ENCODE measurements at regions not wholly inside any gene's neighbourhood (a gene's known extent, or its start where the extent isn't known, plus 50 kb on each side); places are given as distances from the start of the nearest gene placed in this dataset.

DNA sequence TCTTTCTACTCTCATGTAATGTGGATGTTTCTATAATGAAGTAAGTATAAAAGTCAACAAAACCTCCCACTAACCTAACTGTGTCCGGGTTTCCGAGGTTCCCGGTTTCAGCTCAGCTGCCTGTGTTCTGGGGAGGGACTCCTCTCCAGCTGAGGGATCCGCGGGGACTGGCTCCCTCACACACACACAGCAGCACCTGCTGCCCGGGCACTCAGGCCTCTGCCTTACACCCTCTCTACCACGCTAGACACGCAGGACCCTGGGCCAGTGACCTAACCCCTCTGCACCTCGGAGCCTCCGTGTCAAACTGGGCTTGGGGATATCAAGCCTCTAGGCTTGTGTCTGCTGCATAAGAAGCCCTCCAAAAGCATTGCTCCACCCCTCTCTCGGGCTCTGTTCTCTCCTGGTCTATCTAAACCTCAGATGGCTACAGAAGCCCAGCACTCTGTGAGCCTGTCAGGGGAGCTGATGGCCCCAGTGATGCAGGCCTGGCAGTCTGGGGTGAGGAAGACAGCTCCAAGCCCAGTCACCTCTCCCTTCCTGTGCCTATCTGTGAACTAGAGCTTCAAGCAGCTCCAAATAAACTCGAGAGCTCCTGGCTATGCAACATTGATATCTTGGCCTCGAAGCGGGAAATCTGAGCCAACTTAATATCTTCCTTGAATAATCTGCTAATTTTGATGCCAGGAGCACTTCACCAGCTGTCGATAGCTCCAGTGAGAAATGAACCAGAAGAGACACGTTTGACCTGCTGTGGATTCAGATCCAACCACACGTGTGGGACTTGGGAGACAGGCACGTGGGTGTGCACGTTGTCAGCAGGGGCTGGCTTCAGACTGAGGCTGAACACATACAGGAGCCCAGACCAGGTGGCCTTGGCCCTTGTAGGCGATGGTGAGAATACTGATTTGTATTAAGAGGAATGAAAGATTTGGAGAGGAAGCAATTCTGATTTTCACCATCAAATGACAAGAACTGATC, 232.7 kb upstream of the B3GAT1 start:
- DNase-seq (ENCODE audit: low spot score): no peak

DNA sequence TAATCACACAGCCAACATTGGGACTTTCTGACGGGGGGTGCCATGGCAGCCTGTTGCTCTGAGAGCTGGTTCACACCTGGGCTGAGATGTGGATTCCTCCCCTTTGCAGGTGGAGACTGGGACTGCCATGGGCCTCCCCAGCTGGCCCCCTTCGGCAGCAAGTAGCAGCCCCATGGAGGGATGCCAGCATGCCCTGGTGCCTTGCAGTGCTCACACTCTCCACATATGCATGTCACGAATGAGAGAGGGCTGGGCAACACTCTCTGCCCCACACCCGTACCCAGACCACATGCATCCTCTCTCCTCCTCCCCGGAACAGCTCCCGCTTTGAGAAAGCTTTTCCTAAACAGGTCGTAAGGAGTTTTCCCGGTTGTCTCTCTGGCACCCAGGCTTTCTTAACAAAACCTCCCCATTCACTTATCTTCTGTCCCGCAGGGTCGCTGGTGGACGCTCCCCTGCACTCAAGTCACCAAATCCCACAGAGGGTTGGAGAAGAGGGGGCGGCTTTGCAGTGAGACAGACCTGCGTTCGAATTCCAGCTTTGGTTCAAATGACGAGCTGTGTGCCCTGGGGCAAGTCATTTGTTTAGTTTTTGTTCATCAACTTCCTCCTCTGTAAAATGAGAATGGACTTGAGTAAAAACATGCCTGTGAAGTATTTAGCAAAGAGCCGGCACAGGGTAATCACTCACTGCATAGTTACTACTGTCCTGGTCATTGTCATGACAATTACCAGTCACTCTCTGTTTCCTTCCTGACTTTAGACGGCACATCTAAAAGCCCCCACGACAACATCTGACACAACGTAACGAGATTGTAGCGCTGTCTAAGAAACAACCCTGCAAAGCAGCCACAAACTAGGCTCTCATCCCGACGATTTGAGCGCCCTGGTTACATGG, 231.3 kb upstream of the B3GAT1 start:
- no peak for DNase-seq (ENCODE audit: low spot score)

DNA sequence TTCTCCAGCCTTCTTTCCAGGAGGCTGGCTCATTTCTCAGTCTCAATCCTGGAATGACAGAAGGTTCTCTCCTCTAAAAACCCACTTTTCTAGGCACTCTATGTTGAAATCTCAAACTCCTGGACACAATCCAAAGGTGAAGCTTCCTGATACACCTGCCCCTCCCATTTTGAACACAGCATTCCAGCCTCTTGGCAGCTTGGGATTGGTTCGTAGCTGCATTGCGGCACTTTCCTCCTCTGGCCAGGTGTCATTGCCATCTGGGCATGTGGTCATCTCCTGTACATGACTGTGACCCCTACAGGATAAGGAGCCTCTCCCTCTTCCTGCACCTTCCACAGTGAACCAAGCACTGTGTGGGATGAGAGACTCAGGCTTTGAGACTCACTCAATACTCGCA, 230.2 kb upstream of the B3GAT1 start:
- DNase-seq (ENCODE audit: low spot score): no peak

DNA sequence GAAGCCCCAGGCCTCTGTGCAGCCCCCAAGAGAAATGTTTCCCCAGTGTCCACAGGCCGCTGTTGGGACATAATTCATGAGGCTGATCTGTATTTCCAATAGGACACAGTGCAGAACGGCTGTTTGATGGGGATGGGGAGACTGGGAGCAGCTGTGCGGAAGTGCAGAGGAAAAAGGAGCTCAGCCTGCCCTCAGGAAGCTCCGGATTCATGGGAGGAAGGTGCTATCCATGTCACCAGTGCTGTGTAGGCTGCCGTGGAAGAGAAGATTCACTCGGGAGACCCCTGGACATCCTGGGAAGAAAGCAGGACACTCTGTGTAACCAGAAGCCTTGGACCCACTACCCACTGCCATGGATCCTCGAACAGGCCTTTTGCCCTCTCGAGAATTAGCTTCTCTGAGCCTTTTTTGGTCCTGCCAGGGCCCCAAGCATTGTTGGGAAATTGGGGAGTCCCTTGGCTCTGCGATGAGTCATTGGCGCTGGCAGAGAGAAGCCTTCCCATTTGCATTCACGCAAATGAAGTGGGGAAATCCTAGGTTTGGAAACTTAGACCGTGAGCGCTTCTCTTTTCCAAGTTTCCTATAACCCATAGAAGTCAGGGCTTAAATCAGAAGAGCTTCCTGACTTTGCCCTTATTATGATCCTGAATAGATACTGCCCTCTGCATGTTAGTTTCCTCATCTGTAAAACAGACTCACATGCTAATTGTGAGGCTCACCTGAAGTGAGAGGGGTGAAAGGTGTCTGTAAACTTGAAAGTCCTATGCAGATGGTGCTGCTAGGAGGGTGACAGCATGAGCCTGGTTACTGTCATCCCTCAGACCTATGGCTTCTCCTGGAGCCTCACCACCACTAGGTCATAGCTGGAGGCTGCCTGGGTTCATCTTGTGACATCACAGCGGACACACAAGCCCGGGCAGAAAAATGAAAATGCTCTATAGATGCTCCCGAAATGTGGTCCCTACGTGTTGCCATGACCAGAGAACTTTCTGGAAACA, 229.2 kb upstream of the B3GAT1 start:
- no peak for DNase-seq (ENCODE audit: low spot score)

DNA sequence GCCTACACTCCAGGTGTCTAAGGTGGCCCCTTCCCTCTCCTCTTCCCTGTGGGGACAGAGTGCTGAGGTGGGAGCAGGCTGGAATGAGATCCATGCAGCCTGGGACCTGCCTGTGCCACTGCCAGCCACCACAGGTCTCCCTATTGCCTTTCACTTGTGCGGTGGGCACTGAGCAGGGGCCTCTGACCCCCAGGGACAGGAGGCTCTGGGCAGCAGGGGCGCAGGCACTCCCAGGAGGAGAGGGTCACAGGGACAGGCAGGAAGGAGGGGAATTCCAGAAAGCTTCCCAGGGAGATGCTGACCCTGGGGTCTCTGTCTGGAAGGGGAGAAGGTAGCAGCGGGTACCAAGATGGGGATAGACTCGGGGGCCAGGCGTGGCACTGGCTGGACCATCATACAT, 228.5 kb upstream of the B3GAT1 start:
- no peak for DNase-seq (ENCODE audit: low spot score)

DNA sequence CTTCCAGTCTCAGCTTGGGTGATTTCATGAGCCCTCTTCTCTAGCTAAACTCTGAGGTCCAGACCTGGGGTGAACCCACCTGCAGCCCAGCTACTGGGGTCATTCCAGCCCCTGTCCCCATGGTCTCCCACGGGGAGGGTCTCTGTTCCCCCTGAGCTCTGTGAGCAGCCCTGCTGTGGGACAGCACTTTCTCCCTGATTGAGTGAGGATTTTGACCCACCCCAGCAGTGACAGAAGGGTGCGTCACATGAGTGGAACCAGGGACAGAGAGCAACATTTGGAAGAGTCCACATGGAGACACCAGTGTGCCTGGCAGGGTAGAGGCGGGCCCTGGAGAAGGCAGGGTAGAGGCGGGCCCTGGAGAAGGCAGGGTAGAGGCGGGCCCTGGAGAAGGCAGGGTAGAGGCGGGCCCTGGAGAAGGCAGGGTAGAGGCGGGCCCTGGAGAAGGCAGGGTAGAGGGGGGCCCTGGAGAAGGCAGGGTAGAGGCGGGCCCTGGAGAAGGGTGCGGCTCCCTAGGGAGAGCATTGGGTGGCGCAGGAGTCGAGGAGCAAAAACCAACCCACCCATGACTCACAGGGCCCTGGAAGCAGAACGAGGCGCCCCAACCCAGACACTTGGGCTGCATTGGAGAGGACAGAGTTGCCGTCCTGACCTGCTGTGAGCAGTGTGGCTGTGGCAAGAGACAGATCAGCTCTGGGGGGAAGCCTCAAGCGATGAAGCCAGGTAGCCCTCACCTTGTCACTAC, 227.7 kb upstream of the B3GAT1 start:
- DNase-seq (ENCODE audit: low spot score): no peak

DNA sequence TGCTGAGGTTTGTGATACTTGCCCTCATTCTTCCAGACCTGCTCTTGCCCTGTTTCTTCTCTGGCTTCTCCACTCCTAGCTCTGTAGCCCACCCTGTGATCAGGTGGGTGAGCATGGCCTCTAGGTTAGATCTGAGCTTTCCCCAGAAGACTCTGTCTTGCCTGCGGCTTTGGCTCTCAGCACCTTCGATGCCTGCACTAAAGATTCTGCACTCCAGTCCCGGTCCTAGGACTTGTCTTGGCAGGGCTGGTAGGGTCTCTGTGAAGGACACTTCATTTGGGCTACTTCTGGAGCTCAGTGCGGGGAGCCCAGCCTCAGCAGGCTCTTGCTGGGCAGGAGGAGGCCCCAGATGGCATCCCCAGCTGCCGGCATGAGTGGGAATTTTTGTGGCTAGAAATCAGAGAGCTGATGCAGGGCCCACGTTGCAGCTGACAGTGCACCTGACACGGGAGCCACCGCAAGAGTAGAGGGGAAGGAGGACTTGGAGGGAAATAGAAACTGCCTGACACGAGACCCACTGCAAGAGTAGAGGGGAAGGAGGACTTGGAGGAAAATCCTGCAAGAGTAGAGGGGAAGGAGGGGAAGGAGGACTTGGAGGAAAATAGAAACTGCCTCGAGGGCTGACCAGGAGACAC, 226.9 kb upstream of the B3GAT1 start:
- DNase-seq (ENCODE audit: low spot score): peak; percentile 15

DNA sequence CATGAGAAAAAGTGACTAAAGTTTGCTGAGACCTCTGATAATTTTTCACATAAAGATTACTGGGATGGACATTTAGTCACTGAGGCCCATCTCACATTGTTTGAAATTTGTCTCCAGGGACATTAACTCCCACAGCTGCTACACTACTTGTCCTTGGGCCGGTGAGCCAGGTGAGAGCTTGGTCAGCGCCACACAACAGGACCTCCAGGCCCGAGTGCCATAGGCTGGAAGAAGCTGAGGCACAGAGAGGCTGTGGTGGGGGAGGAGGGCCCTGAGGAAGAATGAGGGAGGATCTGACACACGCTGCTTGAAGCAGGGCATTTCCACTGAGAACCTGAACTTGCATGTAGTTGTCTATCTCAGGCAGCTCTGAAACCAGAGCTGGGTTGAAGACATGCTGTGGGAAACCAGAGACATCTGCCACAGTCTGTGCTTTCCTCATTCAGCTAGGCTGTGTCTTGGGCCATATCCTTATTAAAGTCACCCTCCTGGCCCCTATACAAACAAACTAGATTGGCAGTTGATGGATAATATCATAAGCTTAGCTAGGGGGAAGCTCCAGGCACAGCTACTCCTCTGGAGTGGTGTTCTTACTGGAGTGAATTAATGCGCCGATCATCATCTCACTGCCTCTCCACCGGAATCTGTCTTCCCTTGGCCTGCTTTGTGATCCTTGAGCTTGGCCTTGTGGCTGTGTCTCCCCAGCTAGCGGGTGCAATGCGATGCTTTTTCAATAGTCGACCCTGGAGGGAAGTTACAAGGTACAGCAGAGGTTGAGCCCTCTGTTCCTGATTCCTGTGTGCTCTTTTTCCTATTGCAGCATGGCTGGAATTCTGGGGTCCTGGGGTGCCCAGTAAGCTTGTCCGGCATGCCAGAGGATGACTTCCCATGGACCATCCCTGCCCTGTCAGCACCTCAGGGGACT, 225.3 kb upstream of the B3GAT1 start:
- DNase-seq (ENCODE audit: low spot score): no peak

DNA sequence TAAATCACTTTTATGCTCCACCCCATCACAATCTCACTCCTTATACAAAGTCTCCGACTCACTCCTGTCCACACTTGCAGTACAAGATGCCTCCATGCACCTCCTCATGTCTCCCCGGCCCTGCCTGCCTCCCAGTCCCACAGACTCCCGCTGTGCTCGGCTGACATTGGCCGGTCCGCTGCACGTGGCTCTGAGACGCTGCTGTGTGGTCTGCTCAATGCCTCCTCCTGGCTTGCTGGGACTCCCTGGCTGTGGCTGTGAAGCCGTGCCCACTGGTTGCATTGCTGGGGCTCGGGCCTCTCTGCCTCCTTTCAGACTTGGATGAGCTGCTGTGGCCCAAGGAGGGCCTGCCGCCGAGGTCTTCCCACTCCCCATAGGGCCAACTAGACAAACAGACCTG, 224.0 kb upstream of the B3GAT1 start:
- no peak for DNase-seq (ENCODE audit: low spot score)

DNA sequence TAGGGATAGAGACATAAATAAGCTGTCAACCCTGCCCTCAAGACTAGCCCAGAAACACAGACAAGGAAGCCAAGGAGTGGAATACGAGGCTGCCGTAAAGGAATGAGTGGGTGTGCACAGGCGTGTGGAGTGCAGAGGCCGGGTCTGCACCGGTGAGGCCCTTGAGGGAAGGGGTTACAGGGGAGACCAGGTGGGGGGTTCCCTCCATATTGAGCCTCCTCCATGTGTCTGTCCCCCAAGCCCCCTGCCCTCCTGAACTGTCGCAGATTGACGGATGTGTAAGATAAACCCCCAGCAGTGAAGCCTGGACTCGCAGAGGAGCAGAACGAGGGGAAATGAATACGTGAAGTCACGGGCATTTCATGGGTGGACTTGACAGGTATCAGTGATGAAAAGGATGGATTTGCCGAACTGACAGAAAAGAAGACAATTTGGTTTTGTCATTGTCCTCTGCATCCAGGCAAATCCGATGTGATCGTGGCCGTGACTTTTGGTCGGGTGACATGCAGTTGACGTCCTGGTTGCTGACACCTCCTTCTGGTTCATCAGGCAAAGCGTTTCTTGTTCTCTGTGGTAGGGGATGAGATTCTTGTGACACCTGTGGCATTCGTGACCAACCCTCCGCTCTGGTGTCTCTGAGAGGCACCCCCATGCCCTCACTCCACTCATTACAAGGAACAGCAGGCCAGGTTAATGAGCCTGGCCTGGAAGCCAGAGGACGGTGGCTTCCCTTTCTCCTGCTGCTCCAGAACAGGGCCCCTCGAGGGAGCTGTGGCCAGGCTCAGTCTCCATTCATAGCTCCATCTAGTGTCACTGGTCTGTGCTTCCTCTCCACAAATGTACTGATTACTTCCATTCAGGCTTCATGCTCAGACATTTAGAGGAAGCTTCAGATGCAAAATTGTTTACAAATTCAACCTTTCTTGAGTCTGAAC, 223.1 kb upstream of the B3GAT1 start:
- DNase-seq (ENCODE audit: low spot score): peak; percentile 71

DNA sequence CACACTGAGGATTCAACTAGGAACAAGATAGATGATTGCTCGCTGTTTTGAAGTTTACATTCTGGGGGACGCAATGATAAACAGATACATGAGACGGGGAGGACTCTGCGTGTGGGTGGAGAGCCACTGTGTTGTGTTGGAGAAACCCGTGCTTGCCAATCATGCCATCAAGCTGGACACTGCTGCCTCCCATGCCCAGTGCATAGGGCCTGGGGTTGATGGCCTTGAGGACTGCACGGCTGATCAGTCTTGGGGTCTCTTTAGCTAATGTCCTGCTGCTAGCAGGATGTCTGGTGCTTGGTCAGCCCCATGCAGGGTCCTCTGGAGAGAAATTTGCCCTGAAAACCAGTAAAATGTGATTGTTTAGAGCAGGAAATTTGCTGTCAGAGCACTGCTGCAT, 221.2 kb upstream of the B3GAT1 start:
- no peak for DNase-seq (ENCODE audit: low spot score)

DNA sequence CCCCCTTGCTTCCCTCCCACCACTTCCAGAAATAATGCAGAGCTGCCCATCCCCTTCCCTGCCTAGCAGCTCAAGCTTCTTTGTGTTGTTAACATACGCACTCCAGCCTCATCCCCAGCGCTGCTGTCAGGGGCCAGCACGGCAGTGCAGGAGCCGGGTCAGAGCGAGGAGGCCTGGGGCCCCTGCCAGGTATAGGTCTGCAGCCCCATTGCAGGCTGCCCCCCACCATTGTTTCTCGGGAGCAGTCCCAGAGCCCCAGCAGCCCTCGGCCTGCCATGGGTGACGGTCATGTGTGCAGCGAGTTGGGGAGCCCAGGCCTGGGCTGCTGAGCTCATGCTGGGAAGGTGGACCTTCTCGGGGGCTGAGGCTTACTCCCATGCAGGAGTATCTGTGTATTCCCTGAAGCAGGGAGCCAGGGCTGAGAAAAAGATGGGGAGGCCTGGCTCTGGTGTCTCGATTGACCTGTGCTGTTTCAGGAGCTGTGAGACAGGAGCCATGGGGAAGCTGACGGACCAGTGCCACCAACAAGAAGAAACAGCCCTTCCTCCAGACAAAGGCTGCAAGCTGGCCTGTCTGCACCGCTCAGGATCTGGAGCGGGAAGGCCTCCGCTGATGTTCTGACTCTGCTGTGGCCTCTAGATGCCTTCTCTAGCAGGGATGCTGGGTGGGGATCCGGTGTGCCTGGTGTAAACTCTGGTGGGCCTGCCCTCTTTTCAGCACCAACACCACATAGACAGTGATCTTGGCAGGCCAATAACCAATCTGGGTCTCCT, 220.5 kb upstream of the B3GAT1 start:
- no peak for DNase-seq (ENCODE audit: low spot score)

DNA sequence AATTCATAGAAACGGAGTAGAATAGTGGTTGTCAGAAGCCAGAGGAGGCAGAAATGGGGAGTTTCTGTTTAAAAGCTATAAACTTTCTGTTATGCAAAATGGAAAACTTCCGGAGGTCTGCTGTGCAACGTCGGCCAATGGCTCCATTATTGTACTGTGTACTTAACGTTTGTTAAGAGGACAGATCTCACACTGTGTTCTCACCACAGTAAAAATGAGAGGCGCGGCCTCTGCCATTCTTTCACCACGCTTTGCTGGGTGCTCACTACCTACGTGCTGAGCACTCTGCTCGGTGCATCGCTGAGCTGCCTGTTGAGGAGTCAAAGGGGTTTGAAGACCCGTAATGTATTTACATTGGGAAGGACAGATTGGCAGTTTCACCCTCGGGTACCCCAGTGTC, 218.8 kb upstream of the B3GAT1 start:
- no peak for DNase-seq (ENCODE audit: low spot score)

DNA sequence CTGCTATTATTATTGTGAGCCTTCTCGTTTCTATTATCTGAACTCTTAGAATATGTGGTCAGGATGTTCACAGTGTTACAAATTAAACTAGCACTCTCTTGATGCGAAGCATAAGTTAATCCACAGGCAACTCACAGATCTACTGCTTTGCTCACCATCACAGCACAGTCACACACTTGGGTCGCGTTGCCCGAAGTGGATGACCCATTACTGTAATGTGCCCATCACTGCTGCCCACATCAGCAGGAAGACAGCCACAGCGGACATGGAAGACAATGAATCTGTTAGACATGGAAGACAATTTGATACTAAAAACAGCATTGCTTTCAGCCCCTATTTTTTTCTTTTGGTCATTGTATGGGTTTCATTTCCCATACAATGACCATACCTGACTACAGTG, 216.4 kb upstream of the B3GAT1 start:
- DNase-seq (ENCODE audit: low spot score): no peak

DNA sequence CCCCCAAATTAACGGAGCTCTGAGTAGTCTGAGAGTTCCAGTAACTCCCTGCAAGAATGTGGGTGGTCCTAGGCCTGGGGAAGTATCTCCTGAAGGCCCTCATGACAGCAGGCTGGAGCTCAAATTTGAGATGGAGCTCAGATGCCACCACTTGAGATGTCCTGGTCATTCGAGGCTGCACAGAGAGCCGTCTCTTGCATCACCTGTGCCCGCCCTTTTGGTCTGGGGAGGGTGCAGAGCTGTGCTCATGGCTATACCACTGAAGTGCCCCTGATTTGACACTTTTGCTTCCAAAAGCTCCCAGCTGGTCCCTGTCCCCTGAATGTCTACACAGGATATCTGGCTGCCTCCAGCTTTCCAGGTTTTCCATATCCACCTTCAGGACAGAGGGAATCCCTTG, 214.0 kb upstream of the B3GAT1 start:
- DNase-seq (ENCODE audit: low spot score): no peak

DNA sequence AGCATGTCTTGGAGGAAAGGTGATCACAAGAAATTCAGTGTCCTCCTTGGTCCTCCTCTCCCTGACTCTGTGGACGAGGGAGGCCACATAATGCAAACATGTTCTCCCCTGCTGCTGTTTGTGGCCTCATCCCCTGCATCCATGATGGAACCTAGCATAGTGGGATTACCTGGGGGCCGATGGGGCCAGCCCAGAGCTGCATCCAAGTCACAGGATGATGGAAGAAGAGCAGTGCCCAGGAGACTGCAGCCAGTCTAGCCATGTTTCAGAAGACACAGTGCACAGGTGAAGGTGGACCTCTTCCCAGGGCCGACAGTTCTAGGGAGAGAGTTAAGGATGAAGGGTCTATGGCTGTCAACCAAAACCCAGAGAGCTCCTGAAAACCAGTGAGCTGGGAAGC, 213.6 kb upstream of the B3GAT1 start:
- DNase-seq (ENCODE audit: low spot score): no peak

DNA sequence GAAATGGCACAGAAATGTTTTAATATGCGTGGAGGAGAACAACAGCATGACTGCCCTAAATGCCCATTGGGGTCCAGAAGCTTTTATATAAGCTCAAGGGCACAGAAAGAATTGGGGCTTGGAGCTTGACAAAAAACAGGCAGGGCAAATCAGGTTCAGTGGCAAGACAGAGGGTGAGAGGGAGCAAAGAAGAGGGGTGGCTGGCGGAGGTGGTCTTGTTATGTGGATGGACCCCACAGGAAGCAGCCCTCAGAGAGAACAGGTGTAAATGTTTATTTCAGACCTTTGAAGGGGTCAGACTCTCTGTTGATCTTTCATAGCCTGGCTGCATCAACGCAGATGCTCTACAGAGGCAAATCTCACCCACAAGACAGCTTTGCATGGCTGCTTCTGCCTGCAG, 213.1 kb upstream of the B3GAT1 start:
- no peak for DNase-seq (ENCODE audit: low spot score)
